ENCODE measurements at regions not wholly inside any gene's neighbourhood (a gene's known extent, or its start where the extent isn't known, plus 50 kb on each side); places are given as distances from the start of the nearest gene placed in this dataset.

DNA sequence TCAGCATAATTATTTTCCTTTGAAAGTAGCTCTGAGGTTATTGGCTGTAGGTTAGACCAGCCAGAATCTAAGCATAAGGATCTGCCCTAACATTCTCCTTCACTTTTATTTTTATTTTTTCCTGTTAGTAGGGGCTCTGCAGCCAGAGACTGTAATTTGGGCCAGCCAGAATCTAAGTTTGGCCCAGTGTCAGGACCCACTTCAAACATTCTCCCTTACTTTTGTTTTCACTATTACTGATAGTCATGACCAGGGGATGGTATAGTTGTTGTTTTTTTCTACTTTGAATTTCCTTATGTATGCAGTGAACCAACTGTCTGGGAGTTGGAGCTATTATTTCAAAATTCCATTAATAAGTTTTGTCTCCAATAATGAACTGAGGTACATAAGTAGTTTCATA lies 121.0 kb upstream of the MBNL1 start:
- TF ChIP-seq POLR2A (IDR thresholded peaks at IDR 0.05), result no peak
- TF ChIP-seq, protein P1, sequence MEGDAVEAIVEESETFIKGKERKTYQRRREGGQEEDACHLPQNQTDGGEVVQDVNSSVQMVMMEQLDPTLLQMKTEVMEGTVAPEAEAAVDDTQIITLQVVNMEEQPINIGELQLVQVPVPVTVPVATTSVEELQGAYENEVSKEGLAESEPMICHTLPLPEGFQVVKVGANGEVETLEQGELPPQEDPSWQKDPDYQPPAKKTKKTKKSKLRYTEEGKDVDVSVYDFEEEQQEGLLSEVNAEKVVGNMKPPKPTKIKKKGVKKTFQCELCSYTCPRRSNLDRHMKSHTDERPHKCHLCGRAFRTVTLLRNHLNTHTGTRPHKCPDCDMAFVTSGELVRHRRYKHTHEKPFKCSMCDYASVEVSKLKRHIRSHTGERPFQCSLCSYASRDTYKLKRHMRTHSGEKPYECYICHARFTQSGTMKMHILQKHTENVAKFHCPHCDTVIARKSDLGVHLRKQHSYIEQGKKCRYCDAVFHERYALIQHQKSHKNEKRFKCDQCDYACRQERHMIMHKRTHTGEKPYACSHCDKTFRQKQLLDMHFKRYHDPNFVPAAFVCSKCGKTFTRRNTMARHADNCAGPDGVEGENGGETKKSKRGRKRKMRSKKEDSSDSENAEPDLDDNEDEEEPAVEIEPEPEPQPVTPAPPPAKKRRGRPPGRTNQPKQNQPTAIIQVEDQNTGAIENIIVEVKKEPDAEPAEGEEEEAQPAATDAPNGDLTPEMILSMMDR (IDR thresholded peaks at IDR 0.05), result no peak
- no peak for TF ChIP-seq EP300 (IDR thresholded peaks at IDR 0.05)

Data from gastroesophageal sphincter (tissue), 3 donors.